Frontal cortex (tissue), 3 donors: ENCODE measurements at regions not wholly inside any gene's neighbourhood (a gene's known extent, or its start where the extent isn't known, plus 50 kb on each side); places are given as distances from the start of the nearest gene placed in this dataset.

Experiments
- DNase-seq, 2 donors: peaks; one replicate each; pipeline ENCODE4 v3.0.0; 2012; ENCODE audit warnings: low spot score in 2 of 2
- FAIRE-seq: peaks from 2 replicates; lab custom pipeline; 2012; peaks lifted over from hg19 to GRCh38; lab: Jason Lieb, UNC
- donor health status: control.
- donor health status: control.
- donor health status: control.

DNA sequence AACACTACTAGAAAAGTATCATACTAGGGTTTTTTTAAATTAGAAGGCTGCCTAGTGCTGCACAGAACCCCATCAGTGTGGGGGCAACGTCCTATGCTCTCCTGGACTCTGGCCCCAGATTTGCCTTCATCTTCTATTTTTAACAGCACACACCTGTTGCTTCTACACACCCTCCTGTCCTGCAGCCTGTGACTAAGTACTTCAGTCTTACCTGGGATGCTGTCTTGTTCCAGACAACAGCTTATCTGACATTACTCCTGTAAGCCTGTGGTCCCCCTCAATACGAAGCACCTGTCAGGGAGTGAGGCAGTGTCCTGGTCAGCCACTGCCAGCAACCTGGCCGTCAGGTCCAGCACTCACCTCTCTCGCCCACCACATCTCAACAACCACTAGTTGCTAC lies 247.6 kb upstream of the PSMD7 start:
- DNase-seq (no peak), FAIRE-seq (no peak)

GRCh38 chr16:74046524-74046923 lies 250.1 kb upstream of the PSMD7 start:
- FAIRE-seq (no peak), DNase-seq (no peak)

DNA sequence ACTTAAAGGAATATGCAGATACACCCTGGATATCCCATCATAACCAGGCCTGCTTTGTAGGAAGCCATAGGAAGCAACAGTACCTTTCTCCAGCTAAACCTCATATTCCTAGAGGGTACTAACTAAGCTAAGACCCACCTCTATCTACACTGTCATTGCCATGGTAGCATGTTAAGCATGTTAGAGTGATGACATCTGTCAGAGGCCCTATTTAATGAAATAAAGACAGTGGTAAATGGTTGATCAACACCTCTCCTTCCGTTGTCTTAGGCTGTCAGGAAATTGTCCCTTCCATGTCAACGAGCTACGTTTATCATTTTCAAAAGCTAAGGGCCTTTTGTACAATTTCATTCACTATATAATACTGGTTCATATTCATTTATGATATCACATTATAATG lies 251.1 kb upstream of the PSMD7 start:
- FAIRE-seq = no peak
- DNase-seq = no peak

- FAIRE-seq (no peak), DNase-seq (no peak)
Observed at GRCh38 chr16:74035816-74036215, 260.8 kb upstream of the PSMD7 start.

DNA sequence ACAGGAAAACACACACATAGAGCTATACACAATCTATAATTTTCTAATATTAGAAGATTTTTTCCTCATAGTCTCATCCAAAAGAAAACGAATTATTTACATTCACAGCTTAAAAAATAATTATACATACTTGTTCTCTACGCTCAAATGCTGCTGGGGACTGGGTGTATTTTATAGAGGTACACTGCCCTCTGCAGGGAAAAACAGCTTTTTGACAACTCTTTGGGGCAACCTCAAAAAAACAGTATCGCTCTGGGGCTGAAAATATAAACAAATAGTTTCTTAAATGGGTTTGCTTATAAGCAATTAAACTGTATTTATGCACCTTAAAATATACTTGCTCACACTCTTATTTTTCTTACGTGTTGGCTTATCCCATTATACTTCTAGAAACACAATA lies 261.8 kb upstream of the PSMD7 start:
- DNase-seq = peak in 1 of 2 donors; percentile 14

GRCh38 chr16:74034200-74034599 lies 262.4 kb upstream of the PSMD7 start:
- FAIRE-seq = no peak
- no peak for DNase-seq

More for the DNA sequence above, 261.8 kb upstream of the PSMD7 start:
- FAIRE-seq = peak; percentile 69

GRCh38 chr16:74033441-74033995 lies 263.1 kb upstream of the PSMD7 start:
- FAIRE-seq = no peak

DNA sequence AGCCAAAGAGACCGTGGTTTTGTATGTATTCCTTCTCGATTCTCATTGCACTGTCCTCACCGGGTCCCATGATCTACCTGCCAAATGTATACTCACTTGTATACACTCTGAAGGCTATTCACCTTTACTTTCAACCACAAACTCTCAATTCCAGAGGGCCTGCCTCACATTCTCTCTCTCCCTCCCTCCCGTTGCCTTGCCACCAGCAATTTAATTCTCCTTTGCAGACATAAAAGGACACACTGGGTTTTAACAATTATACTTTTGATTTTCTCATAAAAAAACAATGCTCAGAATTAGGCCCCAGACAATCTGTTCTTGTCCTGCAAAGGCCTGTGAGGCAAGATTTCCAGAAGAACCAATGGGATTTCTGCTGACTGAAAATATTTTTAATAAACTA lies 265.1 kb upstream of the PSMD7 start:
- no peak for FAIRE-seq
- no peak for DNase-seq

More at GRCh38 chr16:74033441-74033995, 263.1 kb upstream of the PSMD7 start:
- DNase-seq = no peak

DNA sequence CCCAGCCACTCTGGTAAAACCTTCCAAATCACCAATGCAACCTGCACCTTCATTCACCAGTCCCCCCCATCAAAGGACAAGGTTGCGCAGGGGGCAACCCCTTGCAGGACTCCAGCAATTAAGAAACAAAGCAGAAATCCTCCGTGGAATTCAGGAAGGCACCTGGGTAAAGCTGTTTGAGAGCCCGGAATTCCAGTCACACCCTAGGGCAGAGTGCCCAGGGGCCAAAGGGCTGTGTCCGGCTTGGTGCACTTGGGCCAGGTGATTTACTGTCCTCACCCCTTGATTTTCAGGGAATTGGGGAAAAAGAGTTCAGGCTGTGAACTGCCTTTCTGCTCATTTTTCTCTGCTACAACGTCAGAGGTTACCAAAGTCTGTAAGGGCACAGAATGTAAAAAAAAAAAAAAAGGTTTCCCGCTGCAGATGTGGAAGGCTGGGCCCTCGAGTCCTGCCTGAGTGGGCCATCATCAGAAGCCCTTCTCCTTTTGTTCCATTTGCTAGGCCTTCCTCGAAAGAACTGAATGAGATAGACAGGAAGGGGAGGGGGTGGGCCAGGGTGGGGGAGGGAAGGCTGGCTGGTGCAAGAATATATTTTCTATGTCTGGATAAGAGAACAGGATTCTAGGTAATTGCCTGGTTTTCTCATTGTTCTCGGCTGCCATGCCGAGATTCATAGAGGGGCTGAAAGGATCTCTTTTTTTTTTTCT lies 266.5 kb upstream of the PSMD7 start:
- FAIRE-seq = no peak
- no peak for DNase-seq

DNA sequence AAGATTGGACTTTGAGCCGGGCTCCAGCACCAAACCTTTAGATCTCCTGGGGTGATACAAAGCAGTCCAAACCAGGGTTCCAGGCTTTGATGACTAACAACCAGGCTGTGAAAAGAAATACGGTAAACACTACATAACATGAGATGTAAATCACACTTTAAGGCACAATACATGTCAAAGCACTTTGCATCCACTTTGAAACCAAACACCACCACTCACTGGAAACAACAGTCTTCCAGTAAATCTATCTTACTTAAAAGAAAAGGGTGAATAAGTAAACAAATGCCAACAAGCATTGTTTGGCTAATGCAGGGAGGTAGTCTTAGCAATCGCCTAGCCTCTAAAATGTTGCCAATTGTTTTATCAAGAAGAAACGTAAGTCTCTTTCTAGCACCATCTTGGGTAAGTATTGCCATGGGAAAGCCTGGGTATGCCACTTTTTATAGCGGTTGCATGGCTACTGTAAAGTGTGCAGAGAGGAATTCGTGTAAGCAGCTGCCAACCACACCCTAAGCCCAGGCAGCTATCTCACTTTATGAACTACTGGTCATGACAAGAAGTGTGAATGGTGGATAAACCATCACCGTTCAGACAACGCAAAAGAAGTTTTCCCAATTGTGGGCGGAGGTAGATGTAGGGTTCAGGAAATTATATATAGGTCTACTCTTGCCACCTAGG lies 267.4 kb upstream of the PSMD7 start:
- FAIRE-seq = no peak
- DNase-seq = no peak

GRCh38 chr16:74026373-74027281 lies 270.0 kb upstream of the PSMD7 start:
- FAIRE-seq (no peak), DNase-seq (no peak)

- FAIRE-seq (no peak), DNase-seq (no peak)
Observed at GRCh38 chr16:74024953-74025352, 271.7 kb upstream of the PSMD7 start.

DNA sequence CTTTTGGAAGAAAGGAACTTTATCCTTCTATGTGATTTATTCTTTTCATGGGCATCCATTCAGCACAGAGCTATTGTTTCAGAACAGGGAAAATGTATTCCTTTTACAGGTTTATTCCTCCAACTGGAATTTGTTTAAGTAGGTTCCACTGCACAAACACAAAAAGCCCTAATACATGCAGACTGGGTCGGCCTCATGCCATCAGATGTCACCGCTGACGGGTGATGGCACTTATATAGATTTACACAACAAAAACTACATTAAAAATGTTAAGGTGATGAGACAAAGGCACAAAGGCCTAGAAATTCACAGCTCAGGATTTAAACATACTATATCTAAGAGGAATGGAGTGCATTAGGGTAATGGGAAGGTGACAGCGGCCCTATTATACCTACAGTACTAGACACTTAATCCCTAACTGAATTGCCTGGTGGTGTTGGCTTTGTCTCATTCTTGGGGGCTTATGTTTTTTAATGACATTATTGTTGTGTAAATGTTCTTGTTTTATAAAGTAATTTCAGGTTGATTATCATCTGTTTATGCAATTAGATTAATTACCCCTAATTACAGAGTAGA lies 276.4 kb upstream of the PSMD7 start:
- DNase-seq = no peak

DNA sequence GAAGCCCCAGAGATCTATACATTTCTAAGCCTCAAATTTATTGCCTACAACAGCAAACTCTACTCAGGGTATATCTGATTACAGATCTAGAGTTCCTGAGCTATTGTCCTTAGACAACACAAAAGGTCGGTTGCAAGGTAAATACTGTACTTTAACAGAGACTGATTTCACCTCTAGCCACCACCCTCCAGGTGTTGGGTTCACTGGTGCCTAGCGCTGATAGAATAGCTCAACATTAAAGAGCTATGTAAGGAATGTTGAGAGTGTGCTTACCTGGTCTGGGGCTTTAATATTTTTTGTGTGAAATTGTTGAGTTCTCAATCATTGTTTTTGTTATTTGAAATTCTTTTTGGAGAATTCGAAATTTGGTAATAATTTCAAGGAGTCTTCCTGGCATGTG lies 277.0 kb upstream of the PSMD7 start:
- no peak for DNase-seq
- no peak for FAIRE-seq

More for the DNA sequence above, 276.4 kb upstream of the PSMD7 start:
- no peak for FAIRE-seq

GRCh38 chr16:74015953-74016352 lies 280.7 kb upstream of the PSMD7 start:
- DNase-seq (no peak), FAIRE-seq (no peak)

GRCh38 chr16:73998707-73999106 lies 297.9 kb upstream of the PSMD7 start:
- FAIRE-seq (no peak), DNase-seq (no peak)

DNA sequence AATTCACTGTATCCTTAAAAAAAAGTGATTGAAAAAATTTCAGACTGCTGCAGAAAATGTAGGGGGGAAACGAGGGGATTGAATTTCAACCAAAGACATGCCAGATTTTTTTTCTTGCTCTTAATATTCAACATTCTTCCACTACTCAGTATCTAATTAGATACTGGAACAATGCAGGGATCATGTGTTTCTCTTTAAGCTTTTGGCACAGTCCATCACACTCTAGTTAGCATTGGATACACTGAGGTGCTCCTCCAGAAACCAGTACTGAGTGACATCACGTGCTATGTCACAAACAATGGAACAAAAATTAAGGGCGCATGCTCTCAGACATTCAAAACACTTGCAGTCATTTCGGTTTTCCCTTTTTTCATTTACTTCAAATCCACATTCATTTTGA lies 298.6 kb upstream of the PSMD7 start:
- no peak for FAIRE-seq
- DNase-seq = no peak

- DNase-seq (no peak), FAIRE-seq (no peak)
Observed at GRCh38 chr16:73997340-73997711, 299.3 kb upstream of the PSMD7 start.

- FAIRE-seq = no peak
- no peak for DNase-seq
Observed at GRCh38 chr16:73996624-73997339, 299.8 kb upstream of the PSMD7 start.
